HEK293 (cell line): ENCODE measurements at regions not wholly inside any gene's neighbourhood (a gene's known extent, or its start where the extent isn't known, plus 50 kb on each side); places are given as distances from the start of the nearest gene placed in this dataset.

Experiments used
- CTCF ChIA-PET: fragments of 350-600 bp; formaldehyde crosslinking; extraction: SDS; loops from one replicate; lab custom pipeline; 2021; ENCODE audit warnings: antibody characterized with exemption; lab: Yijun Ruan, JAX
- POLR2A ChIA-PET: fragments of 300-600 bp; formaldehyde crosslinking; extraction: SDS; loops from one replicate; lab custom pipeline; 2020; ENCODE audit warnings: antibody characterized with exemption, inconsistent platforms; lab: Yijun Ruan, JAX
- H3K27ac ChIP-seq: fragments of 200-500 bp; sonication (Bioruptor generic); 2 replicates; pipeline ENCODE4 v1.5.1; 2014; ENCODE audit warnings: low read depth, low read length, control low read depth, inconsistent platforms; ENCODE audit errors: extremely low read depth
- H3K36me3 ChIP-seq, 2 experiments: fragments of 200-500 bp in 1 of 2; sonication (Bioruptor generic) in 1 of 2; 1 replicate in 1 of 2; 2 replicates in 1 of 2; pipeline ENCODE4 v1.5.1; 2014 to 2017; ENCODE audit warnings: inconsistent platforms in 2 of 2, low read length in 2 of 2; ENCODE audit not compliant: control insufficient read depth in 2 of 2, insufficient read depth in 1 of 2
- H3K4me1 ChIP-seq: fragments of 200-500 bp; sonication (Bioruptor generic); 2 replicates; pipeline ENCODE4 v1.5.1; 2014; ENCODE audit warnings: mild to moderate bottlenecking, low read length, inconsistent platforms; ENCODE audit not compliant: control insufficient read depth, insufficient read depth
- H3K4me3 ChIP-seq: 2 replicates; pipeline ENCODE4 v1.5.1; 2011; ENCODE audit warnings: low read depth, mild to moderate bottlenecking, control low read depth, low read length, moderate library complexity
- H3K9me3 ChIP-seq: fragments of 200-500 bp; sonication (Bioruptor generic); 2 replicates; pipeline ENCODE4 v1.5.1; 2014; ENCODE audit warnings: low read depth, low read length, inconsistent platforms; ENCODE audit not compliant: control insufficient read depth, insufficient read depth
- BCL11B ChIP-seq: fragments of 450-650 bp; formaldehyde crosslinking; IDR thresholded peaks from 2 replicates; pipeline ENCODE4 v1.5.1; 2016; ENCODE audit warnings: low read depth, missing biosample characterization, missing genetic modification characterization
- CTCF ChIP-seq: fragments of 450-650 bp; formaldehyde crosslinking; IDR thresholded peaks from 2 replicates; pipeline ENCODE4 v1.5.1; 2016; ENCODE audit warnings: missing biosample characterization, missing genetic modification characterization
- GLI2 ChIP-seq: fragments of 450-650 bp; formaldehyde crosslinking; IDR thresholded peaks from 2 replicates; pipeline ENCODE4; 2017; ENCODE audit warnings: missing biosample characterization, missing genetic modification characterization, low read depth, borderline replicate concordance
- HOXA7 ChIP-seq: sonication (generic); formaldehyde crosslinking; IDR thresholded peaks from 2 replicates; pipeline ENCODE4 v1.8.1; 2022; ENCODE audit warnings: missing genetic modification reagents, borderline replicate concordance
- MYNN ChIP-seq: fragments of 450-650 bp; formaldehyde crosslinking; IDR thresholded peaks from 2 replicates; pipeline ENCODE4 v1.5.1; 2016; ENCODE audit warnings: missing biosample characterization, missing genetic modification characterization, borderline replicate concordance
- OSR2 ChIP-seq: fragments of 450-650 bp; formaldehyde crosslinking; IDR thresholded peaks from 2 replicates; pipeline ENCODE4 v1.5.1; 2016; ENCODE audit warnings: missing biosample characterization, missing genetic modification characterization
- SCRT2 ChIP-seq: fragments of 450-650 bp; formaldehyde crosslinking; IDR thresholded peaks from 2 replicates; pipeline ENCODE4 v1.5.1; 2016; ENCODE audit warnings: missing biosample characterization, missing genetic modification characterization
- ZFP37 ChIP-seq: fragments of 450-650 bp; formaldehyde crosslinking; IDR thresholded peaks from 2 replicates; pipeline ENCODE4 v1.5.1; 2016; ENCODE audit warnings: missing biosample characterization, missing genetic modification characterization
- ZFP41 ChIP-seq: fragments of 450-650 bp; formaldehyde crosslinking; IDR thresholded peaks from 2 replicates; pipeline ENCODE4 v1.5.1; 2016; ENCODE audit warnings: missing biosample characterization, missing genetic modification characterization, borderline replicate concordance
- ZNF10 ChIP-seq: fragments of 450-650 bp; formaldehyde crosslinking; IDR thresholded peaks from 2 replicates; pipeline ENCODE4 v1.5.1; 2017; ENCODE audit warnings: missing biosample characterization, missing genetic modification characterization
- ZNF114 ChIP-seq: fragments of 450-650 bp; formaldehyde crosslinking; IDR thresholded peaks from 2 replicates; pipeline ENCODE4 v1.5.0; 2017; ENCODE audit warnings: missing biosample characterization, missing genetic modification characterization
- ZNF16 ChIP-seq: fragments of 450-650 bp; formaldehyde crosslinking; IDR thresholded peaks from 2 replicates; pipeline ENCODE4 v1.5.1; 2016; ENCODE audit warnings: low read depth, missing biosample characterization, missing genetic modification characterization
- ZNF175 ChIP-seq: fragments of 450-650 bp; formaldehyde crosslinking; IDR thresholded peaks from 2 replicates; pipeline ENCODE4 v1.5.1; 2016; ENCODE audit warnings: missing biosample characterization, missing genetic modification characterization
- ZNF184 ChIP-seq: fragments of 450-650 bp; IDR thresholded peaks from 2 replicates; pipeline ENCODE4 v1.5.1; 2018; ENCODE audit warnings: missing biosample characterization, mild to moderate bottlenecking, missing genetic modification characterization
- ZNF248 ChIP-seq: fragments of 450-650 bp; formaldehyde crosslinking; IDR thresholded peaks from 2 replicates; pipeline ENCODE4 v1.5.1; 2017; ENCODE audit warnings: missing biosample characterization, missing genetic modification characterization
- ZNF274 ChIP-seq, 2 experiments: fragments of 200-500 bp in 1 of 2; fragments of 450-650 bp in 1 of 2; sonication (Bioruptor generic) in 1 of 2; formaldehyde crosslinking in 1 of 2; IDR thresholded peaks; 2 replicates each; pipeline versions ENCODE4 v1.5.1 to v1.6.1; 2014 to 2016; ENCODE audit warnings: borderline replicate concordance in 1 of 2, inconsistent platforms in 1 of 2, low read length in 1 of 2, missing biosample characterization in 1 of 2, missing genetic modification characterization in 1 of 2
- ZNF280C ChIP-seq: fragments of 450-650 bp; formaldehyde crosslinking; IDR thresholded peaks from 2 replicates; pipeline ENCODE4 v1.5.1; 2016; ENCODE audit warnings: missing biosample characterization, missing genetic modification characterization
- ZNF391 ChIP-seq: fragments of 450-650 bp; formaldehyde crosslinking; IDR thresholded peaks from 2 replicates; pipeline ENCODE4 v1.5.1; 2016; ENCODE audit warnings: low read depth, missing biosample characterization, missing genetic modification characterization, borderline replicate concordance
- ZNF416 ChIP-seq: fragments of 450-650 bp; formaldehyde crosslinking; IDR thresholded peaks from 2 replicates; pipeline ENCODE4 v1.5.1; 2016; ENCODE audit warnings: missing biosample characterization, missing genetic modification characterization
- ZNF48 ChIP-seq: fragments of 450-650 bp; formaldehyde crosslinking; IDR thresholded peaks from 2 replicates; pipeline ENCODE4 v1.5.1; 2016; ENCODE audit warnings: missing biosample characterization, missing genetic modification characterization
- ZNF561 ChIP-seq: fragments of 450-650 bp; IDR thresholded peaks from 2 replicates; pipeline ENCODE4 v1.5.1; 2018; ENCODE audit warnings: missing biosample characterization, missing genetic modification characterization, borderline replicate concordance
- ZNF645 ChIP-seq: fragments of 450-650 bp; formaldehyde crosslinking; IDR thresholded peaks from 2 replicates; pipeline ENCODE4; 2016; ENCODE audit warnings: missing biosample characterization, missing genetic modification characterization
- ZNF830 ChIP-seq: fragments of 450-650 bp; IDR thresholded peaks from 2 replicates; pipeline ENCODE4 v1.5.0; 2018; ENCODE audit warnings: missing biosample characterization, missing genetic modification characterization, low read depth, mild to moderate bottlenecking, moderate library complexity
- TF ChIP-seq, protein P1 (sequence below): fragments of 450-650 bp; formaldehyde crosslinking; IDR thresholded peaks from 2 replicates; pipeline ENCODE4 v1.5.1; 2016; ENCODE audit warnings: missing biosample characterization, missing genetic modification characterization
- TF ChIP-seq, protein P2 (sequence below): fragments of 450-650 bp; formaldehyde crosslinking; IDR thresholded peaks from 2 replicates; pipeline ENCODE4 v1.5.1; 2016; ENCODE audit warnings: missing biosample characterization, missing genetic modification characterization

DNA sequence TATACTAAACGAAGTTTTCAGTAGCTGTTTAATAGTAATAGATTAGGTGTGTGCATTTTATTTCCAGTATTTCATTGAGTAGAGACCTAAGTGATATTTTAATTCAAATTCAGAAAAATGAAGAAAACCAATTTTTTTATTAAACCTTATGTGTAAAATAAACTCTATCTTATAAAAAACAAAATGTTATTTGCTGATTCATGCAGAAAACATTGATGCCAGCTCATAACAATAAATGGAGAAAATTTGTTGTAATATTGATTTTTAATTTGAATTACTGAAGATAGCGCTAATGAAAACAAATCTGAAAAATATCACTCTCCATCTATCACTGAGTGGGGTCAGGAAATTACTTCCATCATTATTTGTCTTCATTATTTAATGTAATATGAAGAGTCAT is 1177.8 kb upstream of the SEMA6A start:
- H3K4me1 ChIP-seq: no peaks in the 10 kb centered on the region
- no peak overlapping the region for H3K27ac ChIP-seq
- CTCF ChIA-PET: no interaction called here
- no peaks in the 10 kb centered on the region for H3K36me3 ChIP-seq
- H3K4me3 ChIP-seq: no peak overlapping the region
- no peak for TF ChIP-seq BCL11B (tag by site-specific recombination)
- no peak for TF ChIP-seq ZNF280C (tag by site-specific recombination)
- TF ChIP-seq ZNF175 (tag by site-specific recombination): no peak
- TF ChIP-seq ZNF114 (tag by site-specific recombination): no peak
- no peak for TF ChIP-seq ZFP37 (tag by site-specific recombination)
- TF ChIP-seq ZNF645 (tag by site-specific recombination): no peak
- TF ChIP-seq ZNF16 (tag by site-specific recombination): no peak
- TF ChIP-seq ZNF561: no peak
- no peak for TF ChIP-seq ZNF184 (tag by site-specific recombination)
- TF ChIP-seq ZFP41 (tag by site-specific recombination): no peak
- no peak for TF ChIP-seq HOXA7 (CRISPR knock-in tag)
- no peak for TF ChIP-seq SCRT2 (tag by site-specific recombination)
- TF ChIP-seq, all 188 proteins: peak for 0
- no peaks in the 10 kb centered on the region for H3K9me3 ChIP-seq
- POLR2A ChIA-PET: no interaction called here

DNA sequence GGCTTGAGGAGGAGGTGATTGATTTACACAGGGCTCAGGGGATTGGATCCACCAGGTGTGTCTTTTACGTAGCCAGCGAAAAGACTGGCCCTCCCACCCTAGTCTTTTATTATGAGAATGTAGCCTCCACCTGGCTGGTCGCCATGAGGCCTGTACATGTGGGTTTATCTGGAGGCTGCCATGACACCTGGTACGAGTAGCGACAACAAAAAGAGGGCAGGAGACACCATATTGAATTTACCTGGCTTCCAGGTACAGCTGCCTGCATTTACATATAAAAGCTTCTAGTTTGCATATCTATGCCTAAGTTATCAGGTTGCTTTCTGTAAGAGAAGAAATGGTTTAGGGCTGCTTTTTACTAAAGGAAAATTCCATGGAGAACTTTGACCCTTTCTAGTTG is 1173.7 kb upstream of the SEMA6A start:
- Histone ChIP-seq H3K36me3 (no peaks in the 10 kb centered on the region), H3K4me1 (no peaks in the 10 kb centered on the region), H3K9me3 (no peaks in the 10 kb centered on the region), H3K4me3 (no peak overlapping the region), H3K27ac (no peak overlapping the region)
- TF ChIP-seq ZNF274 (IDR thresholded peaks at IDR 0.05; ENCODE audit: low read length) (no peak), ZNF274 (tag by site-specific recombination; IDR thresholded peaks at IDR 0.05; ENCODE audit: borderline replicate concordance) (no peak), ZNF48 (tag by site-specific recombination) (no peak), CTCF (tag by site-specific recombination) (no peak), OSR2 (tag by site-specific recombination) (no peak), ZNF10 (tag by site-specific recombination) (no peak), GLI2 (tag by site-specific recombination) (no peak), ZNF830 (tag by site-specific recombination) (no peak), ZNF416 (tag by site-specific recombination) (no peak), ZFP41 (tag by site-specific recombination) (no peak), ZNF248 (tag by site-specific recombination) (no peak), MYNN (tag by site-specific recombination) (no peak), ZNF391 (no peak)
- TF ChIP-seq, protein P1, sequence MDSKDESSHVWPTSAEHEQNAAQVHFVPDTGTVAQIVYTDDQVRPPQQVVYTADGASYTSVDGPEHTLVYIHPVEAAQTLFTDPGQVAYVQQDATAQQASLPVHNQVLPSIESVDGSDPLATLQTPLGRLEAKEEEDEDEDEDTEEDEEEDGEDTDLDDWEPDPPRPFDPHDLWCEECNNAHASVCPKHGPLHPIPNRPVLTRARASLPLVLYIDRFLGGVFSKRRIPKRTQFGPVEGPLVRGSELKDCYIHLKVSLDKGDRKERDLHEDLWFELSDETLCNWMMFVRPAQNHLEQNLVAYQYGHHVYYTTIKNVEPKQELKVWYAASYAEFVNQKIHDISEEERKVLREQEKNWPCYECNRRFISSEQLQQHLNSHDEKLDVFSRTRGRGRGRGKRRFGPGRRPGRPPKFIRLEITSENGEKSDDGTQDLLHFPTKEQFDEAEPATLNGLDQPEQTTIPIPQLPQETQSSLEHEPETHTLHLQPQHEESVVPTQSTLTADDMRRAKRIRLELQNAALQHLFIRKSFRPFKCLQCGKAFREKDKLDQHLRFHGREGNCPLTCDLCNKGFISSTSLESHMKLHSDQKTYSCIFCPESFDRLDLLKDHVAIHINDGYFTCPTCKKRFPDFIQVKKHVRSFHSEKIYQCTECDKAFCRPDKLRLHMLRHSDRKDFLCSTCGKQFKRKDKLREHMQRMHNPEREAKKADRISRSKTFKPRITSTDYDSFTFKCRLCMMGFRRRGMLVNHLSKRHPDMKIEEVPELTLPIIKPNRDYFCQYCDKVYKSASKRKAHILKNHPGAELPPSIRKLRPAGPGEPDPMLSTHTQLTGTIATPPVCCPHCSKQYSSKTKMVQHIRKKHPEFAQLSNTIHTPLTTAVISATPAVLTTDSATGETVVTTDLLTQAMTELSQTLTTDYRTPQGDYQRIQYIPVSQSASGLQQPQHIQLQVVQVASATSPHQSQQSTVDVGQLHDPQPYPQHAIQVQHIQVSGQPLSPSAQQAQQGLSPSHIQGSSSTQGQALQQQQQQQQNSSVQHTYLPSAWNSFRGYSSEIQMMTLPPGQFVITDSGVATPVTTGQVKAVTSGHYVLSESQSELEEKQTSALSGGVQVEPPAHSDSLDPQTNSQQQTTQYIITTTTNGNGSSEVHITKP (tag by site-specific recombination): no peak
- TF ChIP-seq, protein P2, sequence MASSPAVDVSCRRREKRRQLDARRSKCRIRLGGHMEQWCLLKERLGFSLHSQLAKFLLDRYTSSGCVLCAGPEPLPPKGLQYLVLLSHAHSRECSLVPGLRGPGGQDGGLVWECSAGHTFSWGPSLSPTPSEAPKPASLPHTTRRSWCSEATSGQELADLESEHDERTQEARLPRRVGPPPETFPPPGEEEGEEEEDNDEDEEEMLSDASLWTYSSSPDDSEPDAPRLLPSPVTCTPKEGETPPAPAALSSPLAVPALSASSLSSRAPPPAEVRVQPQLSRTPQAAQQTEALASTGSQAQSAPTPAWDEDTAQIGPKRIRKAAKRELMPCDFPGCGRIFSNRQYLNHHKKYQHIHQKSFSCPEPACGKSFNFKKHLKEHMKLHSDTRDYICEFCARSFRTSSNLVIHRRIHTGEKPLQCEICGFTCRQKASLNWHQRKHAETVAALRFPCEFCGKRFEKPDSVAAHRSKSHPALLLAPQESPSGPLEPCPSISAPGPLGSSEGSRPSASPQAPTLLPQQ (tag by site-specific recombination): no peak
- POLR2A ChIA-PET: no interaction called here
- CTCF ChIA-PET: no interaction called here
